Occipital lobe (tissue), 1 donor: ENCODE measurements at regions not wholly inside any gene's neighbourhood (a gene's known extent, or its start where the extent isn't known, plus 50 kb on each side); places are given as distances from the start of the nearest gene placed in this dataset.
"Not testable (repeated sequence)": the region's sequence is repeated elsewhere in the genome, so short reads cannot be mapped to it uniquely, and the experiment has no call there.

Experiments used
- DNase-seq: peaks from one replicate; lab custom pipeline; 2025; lab: John Stamatoyannopoulos, UW

- no peak for DNase-seq
Measured at GRCh38 chr2:11071939-11072338, 83.3 kb upstream of the SLC66A3 start.

GRCh38 chr2:11072550-11072949 is 82.7 kb upstream of the SLC66A3 start:
- no peak for DNase-seq

- DNase-seq: no peak
Measured at GRCh38 chr2:11073251-11073650, 82.0 kb upstream of the SLC66A3 start.

- no peak for DNase-seq
Measured at GRCh38 chr2:11073776-11074175, 81.5 kb upstream of the SLC66A3 start.

GRCh38 chr2:11074246-11074820 is 80.9 kb upstream of the SLC66A3 start:
- no peak for DNase-seq

- DNase-seq: no peak
Measured at GRCh38 chr2:11075221-11075620, 80.0 kb upstream of the SLC66A3 start.

GRCh38 chr2:11077411-11077810 is 77.9 kb upstream of the SLC66A3 start:
- DNase-seq: no peak

GRCh38 chr2:11079136-11079824 is 76.0 kb upstream of the SLC66A3 start:
- DNase-seq: no peak

GRCh38 chr2:11080253-11081115 is 74.8 kb upstream of the SLC66A3 start:
- DNase-seq: no peak

GRCh38 chr2:11082880-11083279 is 72.4 kb upstream of the SLC66A3 start:
- DNase-seq: no peak

GRCh38 chr2:11088821-11089220 is 66.4 kb upstream of the SLC66A3 start:
- not testable (repeated sequence) for DNase-seq

GRCh38 chr2:11090187-11090586 is 65.1 kb upstream of the SLC66A3 start:
- no peak for DNase-seq

- DNase-seq: no peak
Measured at GRCh38 chr2:11092701-11093335, 62.4 kb upstream of the SLC66A3 start.

GRCh38 chr2:11093467-11093866 is 61.8 kb upstream of the SLC66A3 start:
- DNase-seq: no peak

- no peak for DNase-seq
Measured at GRCh38 chr2:11094021-11094810, 61.1 kb upstream of the SLC66A3 start.

- no peak for DNase-seq
Measured at GRCh38 chr2:11096591-11096990, 58.7 kb upstream of the SLC66A3 start.

GRCh38 chr2:11097038-11097720 is 58.1 kb upstream of the SLC66A3 start:
- DNase-seq: no peak

GRCh38 chr2:11097854-11098387 is 57.3 kb upstream of the SLC66A3 start:
- DNase-seq: no peak

GRCh38 chr2:11099122-11100065 is 55.9 kb upstream of the SLC66A3 start:
- no peak for DNase-seq
